B cell (primary cell): ENCODE measurements at regions not wholly inside any gene's neighbourhood (a gene's known extent, or its start where the extent isn't known, plus 50 kb on each side); places are given as distances from the start of the nearest gene placed in this dataset.

Experiments
- CTCF ChIP-seq: fragments of 200-600 bp; IDR thresholded peaks from one replicate; pipeline ENCODE4 v1.8.0; 2022; ENCODE audit warnings: antibody characterized with exemption, mild to moderate bottlenecking
- EZH2 ChIP-seq: IDR thresholded peaks from 2 replicates; pipeline ENCODE4 v1.6.1; 2012; ENCODE audit warnings: borderline replicate concordance, low read depth, mild to moderate bottlenecking, moderate library complexity, low read length; ENCODE audit not compliant: insufficient read depth, poor library complexity, severe bottlenecking

GRCh38 chr18:75545189-75545588, 117.7 kb upstream of the SMIM21 start:
- TF ChIP-seq CTCF: no peak
- TF ChIP-seq EZH2: no peak
